RWPE1 (cell line): ENCODE measurements at regions not wholly inside any gene's neighbourhood (a gene's known extent, or its start where the extent isn't known, plus 50 kb on each side); places are given as distances from the start of the nearest gene placed in this dataset.

Experiments
- CTCF ChIA-PET: fragments of 350-600 bp; sonication (Branson Sonifier 250); formaldehyde crosslinking; extraction: SDS; loops from one replicate; lab custom pipeline; 2021; lab: Yijun Ruan, JAX
- POLR2A ChIA-PET: fragments of 400-600 bp; formaldehyde crosslinking; extraction: SDS; loops from one replicate; lab custom pipeline; 2020; ENCODE audit warnings: antibody characterized with exemption; ENCODE audit not compliant: low non-redundant PET; lab: Yijun Ruan, JAX
- DNase-seq: peaks from one replicate; pipeline ENCODE4 v3.0.0; 2012; ENCODE audit warnings: low spot score
- H3K27ac ChIP-seq: fragments of 450-650 bp; 2 replicates; pipeline ENCODE4 v1.5.1; 2017
- CTCF ChIP-seq: fragments of 450-650 bp; conservative IDR thresholded peaks from 2 replicates; pipeline ENCODE4 v1.5.1; 2017; ENCODE audit warnings: low read depth, mild to moderate bottlenecking

GRCh38 chr4:175427751-175428150 is 384.3 kb downstream of the GPM6A start:
- no peak for TF ChIP-seq CTCF
- no peak overlapping the region for H3K27ac ChIP-seq
- ChIA-PET POLR2A (no interaction called here), CTCF (no interaction called here)
- DNase-seq = no peak

GRCh38 chr4:175431694-175432093 is 380.4 kb downstream of the GPM6A start:
- no peak for DNase-seq
- TF ChIP-seq CTCF = no peak
- POLR2A ChIA-PET = no interaction called here
- CTCF ChIA-PET = no interaction called here
- no peak overlapping the region for H3K27ac ChIP-seq

- no peak for TF ChIP-seq CTCF
- ChIA-PET POLR2A (no interaction called here), CTCF (no interaction called here)
- H3K27ac ChIP-seq = no peak overlapping the region
- DNase-seq = no peak
Measured at GRCh38 chr4:175435381-175435783, 376.7 kb downstream of the GPM6A start.

GRCh38 chr4:175436196-175436595 is 375.9 kb downstream of the GPM6A start:
- DNase-seq = no peak
- no peak for TF ChIP-seq CTCF
- no peak overlapping the region for H3K27ac ChIP-seq
- POLR2A ChIA-PET = no interaction called here
- CTCF ChIA-PET = no interaction called here

- H3K27ac ChIP-seq = no peak overlapping the region
- CTCF ChIA-PET = interaction anchor here (0.7 kb wide), 1 partner anchor 1347 kb away, joined by 3 read pairs; no protein-coding TSS in a partner anchor
- TF ChIP-seq CTCF = no peak
- DNase-seq = no peak
- POLR2A ChIA-PET = no interaction called here
Measured at GRCh38 chr4:175440786-175441185, 371.3 kb downstream of the GPM6A start.

GRCh38 chr4:175441256-175441655 is 370.8 kb downstream of the GPM6A start:
- DNase-seq = no peak
- CTCF ChIA-PET = interaction anchor here (0.7 kb wide), 1 partner anchor 1347 kb away, joined by 3 read pairs; no protein-coding TSS in a partner anchor
- no peak for TF ChIP-seq CTCF
- no peak overlapping the region for H3K27ac ChIP-seq
- POLR2A ChIA-PET = no interaction called here

GRCh38 chr4:175443547-175443946 is 368.5 kb downstream of the GPM6A start:
- TF ChIP-seq CTCF = no peak
- ChIA-PET POLR2A (no interaction called here), CTCF (no interaction called here)
- no peak overlapping the region for H3K27ac ChIP-seq
- no peak for DNase-seq
